Heart right ventricle (tissue), 16 donors: ENCODE measurements at regions not wholly inside any gene's neighbourhood (a gene's known extent, or its start where the extent isn't known, plus 50 kb on each side); places are given as distances from the start of the nearest gene placed in this dataset.

Experiments used
- ATAC-seq, 8 donors: fragments of 200-7000 bp; cut with Tn5 transposase; one replicate each; pipeline ENCODE4 v1.9.1; 2020; ENCODE audit warnings: mild to moderate bottlenecking in 8 of 8, moderate library complexity in 8 of 8, moderate number of reproducible peaks in 1 of 8
- DNase-seq, 2 donors: peaks; one replicate each; pipeline ENCODE4 v3.0.0-alpha.2; 2020
- H3K27ac ChIP-seq, 10 donors: fragments of 200-600 bp; sonication (generic) in 2 of 10; one replicate each; pipeline versions ENCODE4 v1.5.0 to v1.8.0; 2020 to 2022; ENCODE audit warnings: mild to moderate bottlenecking in 3 of 10
- H3K27me3 ChIP-seq, 7 donors: fragments of 200-600 bp; one replicate each; pipeline ENCODE4 v1.8.0; 2021 to 2022; ENCODE audit warnings: mild to moderate bottlenecking in 2 of 7
- H3K36me3 ChIP-seq, 9 donors: fragments of 200-600 bp; sonication (generic) in 1 of 9; one replicate each; pipeline versions ENCODE4 v1.5.0 to v1.8.0; 2020 to 2022; ENCODE audit warnings: mild to moderate bottlenecking in 2 of 9
- H3K4me1 ChIP-seq, 9 donors: fragments of 200-600 bp; sonication (generic) in 1 of 9; one replicate each; pipeline versions ENCODE4 v1.5.0 to v1.8.0; 2020 to 2022; ENCODE audit warnings: mild to moderate bottlenecking in 4 of 9
- H3K4me3 ChIP-seq, 10 donors: fragments of 200-600 bp; sonication (generic) in 2 of 10; one replicate each; pipeline versions ENCODE4 v1.5.0 to v1.8.0; 2020 to 2022; ENCODE audit warnings: mild to moderate bottlenecking in 7 of 10, moderate library complexity in 2 of 10
- H3K9me3 ChIP-seq, 11 donors: fragments of 200-600 bp in 10 of 11; sonication (generic) in 2 of 11; one replicate each; pipeline versions ENCODE4 v1.5.0 to v1.8.0; 2013 to 2022; ENCODE audit warnings: mild to moderate bottlenecking in 2 of 11, control low read depth in 1 of 11, moderate library complexity in 1 of 11
- WGBS, 2 donors: extraction: QIAGEN DNeasy Blood & Tissue Kit; methylation state at CpG; one replicate each; pipeline ENCODE4 v1.1.7; 2013; ENCODE audit warnings: inconsistent platforms in 1 of 2; 5-methylcytosine and 5-hydroxymethylcytosine counted together
- intact Hi-C, 10 donors: fragments of 100-400 bp; cut with DNase I; formaldehyde crosslinking; loops; one replicate each; pipeline versions ENCODE4 v1.11.1 to v1.14.2; 2022
- TF ChIP-seq, protein P1 (sequence below), 9 donors: fragments of 200-600 bp; sonication (generic) in 2 of 9; IDR thresholded peaks; one replicate each; pipeline versions ENCODE4 v1.5.0 to v1.8.0; 2021 to 2022; ENCODE audit warnings: antibody characterized with exemption in 9 of 9, mild to moderate bottlenecking in 5 of 9, moderate library complexity in 1 of 9
- donor health status: Arrhythmogenic right ventricular cardiomyopathy.
- donor health status: ischemic (EF 13 %, LVEDD 7.1; RV severe dilation, severe dysfunction).
- donor health status: healthy with polysubstance abuse.
- donor health status: DM: no; HTN: yes; CAD: no.
- donor health status: DM: no; HTN: no; CAD: no.
- donor health status: ischemic (EF 25% LVEDD 6.9; RV normal size, moderate dysfunction).
- donor health status: ischemic (EF 25% LVEDD 5.7; RV mildly dilated, moderate dysfunction).
- donor health status: healthy.
- donor health status: DM: yes; HTN: yes; CAD: no.
- donor health status: Ischemic cardiomyopathy.
- donor health status: ischemic (EF 35%, LVEDD 5.7; RV mildly dilated, moderate dysfunction).
- donor health status: nonischemic (EF 11% LVEDD 7.7; RV severe dilation, severe dysfunction).
- donor health status: DM: yes; HTN: yes; CAD: no.
- donor health status: PGD.
- donor health status: ischemic (EF 29% LVEDD 5.4; RV normal size, mild dysfunction).
- donor health status: nonischemic (EF 23%, LVEDD 6.1; RV moderate dilation, normal function).

DNA sequence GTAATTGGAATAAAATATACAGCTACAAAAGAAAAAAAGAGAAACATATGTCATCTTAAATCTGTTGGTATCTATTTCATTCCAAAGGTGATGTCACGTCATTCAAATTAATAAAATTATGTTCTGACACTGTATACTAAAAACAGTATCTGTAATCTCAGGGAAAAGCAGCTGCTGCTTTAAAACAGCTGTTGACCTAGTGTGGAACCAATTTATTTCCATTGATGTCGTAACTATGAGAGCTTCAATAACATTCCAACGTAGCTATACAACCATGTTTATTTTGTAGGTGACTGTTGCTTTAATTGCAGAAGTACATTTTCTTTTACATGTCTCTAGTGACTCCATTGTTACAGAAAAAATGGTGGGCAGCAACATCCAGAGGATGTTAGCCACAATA, 571.7 kb downstream of the RPS29 start:
- Histone ChIP-seq H3K36me3 (no peaks in the 10 kb centered on the region), H3K27ac (no peak overlapping the region), H3K4me1 (no peaks in the 10 kb centered on the region), H3K4me3 (no peak overlapping the region), H3K9me3 (no peaks in the 10 kb centered on the region), H3K27me3 (no peaks in the 10 kb centered on the region)
- ATAC-seq (no peak), DNase-seq (no peak)
- WGBS, 2 donors, result 56 to 67% methylated on average over 3 of the region's 3 CpGs
- intact Hi-C loops, result no loop called here
- TF ChIP-seq, protein P1, sequence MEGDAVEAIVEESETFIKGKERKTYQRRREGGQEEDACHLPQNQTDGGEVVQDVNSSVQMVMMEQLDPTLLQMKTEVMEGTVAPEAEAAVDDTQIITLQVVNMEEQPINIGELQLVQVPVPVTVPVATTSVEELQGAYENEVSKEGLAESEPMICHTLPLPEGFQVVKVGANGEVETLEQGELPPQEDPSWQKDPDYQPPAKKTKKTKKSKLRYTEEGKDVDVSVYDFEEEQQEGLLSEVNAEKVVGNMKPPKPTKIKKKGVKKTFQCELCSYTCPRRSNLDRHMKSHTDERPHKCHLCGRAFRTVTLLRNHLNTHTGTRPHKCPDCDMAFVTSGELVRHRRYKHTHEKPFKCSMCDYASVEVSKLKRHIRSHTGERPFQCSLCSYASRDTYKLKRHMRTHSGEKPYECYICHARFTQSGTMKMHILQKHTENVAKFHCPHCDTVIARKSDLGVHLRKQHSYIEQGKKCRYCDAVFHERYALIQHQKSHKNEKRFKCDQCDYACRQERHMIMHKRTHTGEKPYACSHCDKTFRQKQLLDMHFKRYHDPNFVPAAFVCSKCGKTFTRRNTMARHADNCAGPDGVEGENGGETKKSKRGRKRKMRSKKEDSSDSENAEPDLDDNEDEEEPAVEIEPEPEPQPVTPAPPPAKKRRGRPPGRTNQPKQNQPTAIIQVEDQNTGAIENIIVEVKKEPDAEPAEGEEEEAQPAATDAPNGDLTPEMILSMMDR (IDR thresholded peaks at IDR 0.05), result no peak

GRCh38 chr14:49008363-49008762, 577.8 kb downstream of the RPS29 start:
- H3K4me3 ChIP-seq, result no peak overlapping the region

GRCh38 chr14:48991141-48991540, 595.0 kb downstream of the RPS29 start:
- ATAC-seq, result no peak
- WGBS, 2 donors, result 58 to 78% methylated on average over 4 of the region's 4 CpGs
- H3K36me3 ChIP-seq, result no peaks in the 10 kb centered on the region
- no peak overlapping the region for H3K27ac ChIP-seq
- no peaks in the 10 kb centered on the region for H3K27me3 ChIP-seq
- DNase-seq, result no peak
- TF ChIP-seq, protein P1 (IDR thresholded peaks at IDR 0.05), result no peak
- intact Hi-C loops, result no loop called here
- no peaks in the 10 kb centered on the region for H3K9me3 ChIP-seq
- no peak overlapping the region for H3K4me3 ChIP-seq
- no peaks in the 10 kb centered on the region for H3K4me1 ChIP-seq

More at GRCh38 chr14:49008363-49008762, 577.8 kb downstream of the RPS29 start:
- Histone ChIP-seq H3K36me3 (no peaks in the 10 kb centered on the region), H3K4me1 (no peaks in the 10 kb centered on the region), H3K27me3 (no peaks in the 10 kb centered on the region), H3K9me3 (no peaks in the 10 kb centered on the region), H3K27ac (no peak overlapping the region)
- TF ChIP-seq, protein P1 (IDR thresholded peaks at IDR 0.05), result no peak
- ATAC-seq (no peak), DNase-seq (no peak)
- intact Hi-C loops, result no loop called here
- 71 to 79% methylated on average over 3 of the region's 3 CpGs for WGBS, 2 donors

- ATAC-seq (no peak), DNase-seq (no peak)
- TF ChIP-seq, protein P1 (IDR thresholded peaks at IDR 0.05), result no peak
- no peaks in the 10 kb centered on the region for H3K4me1 ChIP-seq
- no peaks in the 10 kb centered on the region for H3K27me3 ChIP-seq
- H3K27ac ChIP-seq, result no peak overlapping the region
- intact Hi-C loops, result no loop called here
- H3K9me3 ChIP-seq, result no peaks in the 10 kb centered on the region
- no peak overlapping the region for H3K4me3 ChIP-seq
- H3K36me3 ChIP-seq, result no peaks in the 10 kb centered on the region
- WGBS, 2 donors, result 44% methylated on average over 6 of the region's 6 CpGs
Measured at GRCh38 chr14:48983351-48983888, 602.8 kb downstream of the RPS29 start.
